ENCODE measurements at regions not wholly inside any gene's neighbourhood (a gene's known extent, or its start where the extent isn't known, plus 50 kb on each side); places are given as distances from the start of the nearest gene placed in this dataset.

GRCh38 chr7:53996876-53997275 lies 545.3 kb upstream of the VSTM2A start:
- CTCF ChIA-PET, result no interaction called here
- Histone ChIP-seq H3K4me3 (no peak overlapping the region), H3K4me2 (no peak overlapping the region), H3K4me1 (no peaks in the 10 kb centered on the region), H3K27ac (no peak overlapping the region), H3K9me3 (no peaks in the 10 kb centered on the region)
- ATAC-seq (no peak), DNase-seq (ENCODE audit: low read depth in 1 of 2, low spot score in 1 of 2) (no peak), FAIRE-seq (no peak)
- 0% methylated on average over 1 of the region's 1 CpG for WGBS (ENCODE audit: missing lambda C conversion rate)
- POLR2A ChIA-PET, result no interaction called here
- TF ChIP-seq E2F6 (IDR thresholded peaks at IDR 0.05; ENCODE audit: borderline replicate concordance, low read depth), result no peak
- TF ChIP-seq RFX5 (IDR thresholded peaks at IDR 0.05), result no peak
- TF ChIP-seq CHD4 (IDR thresholded peaks at IDR 0.05; ENCODE audit: borderline replicate concordance), result no peak
- TF ChIP-seq POLR2AphosphoS2 (conservative IDR thresholded peaks at IDR 0.05; ENCODE audit: low read length), result no peak
- no peak for TF ChIP-seq EHF (CRISPR knock-in tag; IDR thresholded peaks at IDR 0.05)
- TF ChIP-seq USF2 (IDR thresholded peaks at IDR 0.05), result no peak
- no peak for TF ChIP-seq ELK1 (IDR thresholded peaks at IDR 0.05; ENCODE audit: low read depth, low read length)
- TF ChIP-seq NPAS2 (CRISPR knock-in tag; IDR thresholded peaks at IDR 0.05; ENCODE audit: borderline replicate concordance), result no peak
- no peak for TF ChIP-seq ZC3H11A (IDR thresholded peaks at IDR 0.05)
- no peak for TF ChIP-seq RCOR1 (IDR thresholded peaks at IDR 0.05; ENCODE audit: low read depth, low read length)
- no peak for TF ChIP-seq NFE2L2 (conservative IDR thresholded peaks at IDR 0.05; ENCODE audit: low read length)
- TF ChIP-seq MAFK (IDR thresholded peaks at IDR 0.05; ENCODE audit: partially characterized antibody), result no peak
- no peak for TF ChIP-seq CHD2 (IDR thresholded peaks at IDR 0.05; ENCODE audit: low read length, partially characterized antibody)
- TF ChIP-seq HMGXB4 (CRISPR knock-in tag; IDR thresholded peaks at IDR 0.05; ENCODE audit: borderline replicate concordance), result no peak
- no peak for TF ChIP-seq GATA3 (IDR thresholded peaks at IDR 0.05; ENCODE audit: borderline replicate concordance)
- TF ChIP-seq RARB (CRISPR knock-in tag; IDR thresholded peaks at IDR 0.05), result no peak
- TF ChIP-seq CTCF (IDR thresholded peaks at IDR 0.05), result no peak

GRCh38 chr7:54014765-54015164 lies 527.4 kb upstream of the VSTM2A start:
- H3K9me3 ChIP-seq, result no peaks in the 10 kb centered on the region
- ChIA-PET POLR2A (no interaction called here), CTCF (no interaction called here)
- DNase-seq (ENCODE audit: low read depth in 1 of 2, low spot score in 1 of 2), result no peak
- no peak overlapping the region for H3K27ac ChIP-seq
- no peak overlapping the region for H3K4me2 ChIP-seq
- ATAC-seq, result no peak
- no peak overlapping the region for H3K4me3 ChIP-seq
- H3K4me1 ChIP-seq, result no peaks in the 10 kb centered on the region
- 5% methylated on average over 2 of the region's 2 CpGs for WGBS (ENCODE audit: missing lambda C conversion rate)
- no peak for FAIRE-seq
- TF ChIP-seq RAD21 (conservative IDR thresholded peaks at IDR 0.05 in 1 of 2, IDR thresholded peaks at IDR 0.05 in 1 of 2) (no peak), EHF (CRISPR knock-in tag; IDR thresholded peaks at IDR 0.05) (no peak), USF2 (IDR thresholded peaks at IDR 0.05) (no peak), GATA3 (IDR thresholded peaks at IDR 0.05; ENCODE audit: borderline replicate concordance) (no peak), BCL3 (IDR thresholded peaks at IDR 0.05) (no peak), NR3C1 (IDR thresholded peaks at IDR 0.05) (no peak), HOXA7 (CRISPR knock-in tag; IDR thresholded peaks at IDR 0.05) (no peak), HOXB5 (CRISPR knock-in tag; IDR thresholded peaks at IDR 0.05) (no peak), ZNF302 (CRISPR knock-in tag; IDR thresholded peaks at IDR 0.05) (no peak), POLR2A (IDR thresholded peaks at IDR 0.05; ENCODE audit: low read length) (no peak), FOSB (CRISPR knock-in tag; IDR thresholded peaks at IDR 0.05) (no peak), SREBF2 (IDR thresholded peaks at IDR 0.05) (no peak), CBX8 (IDR thresholded peaks at IDR 0.05) (no peak), FOXS1 (CRISPR knock-in tag; IDR thresholded peaks at IDR 0.05) (no peak), PHF8 (IDR thresholded peaks at IDR 0.05; ENCODE audit: borderline replicate concordance, low read depth) (no peak), HDAC2 (IDR thresholded peaks at IDR 0.05) (no peak), CHD2 (IDR thresholded peaks at IDR 0.05; ENCODE audit: low read length, partially characterized antibody) (no peak)
